ENCODE measurements at regions not wholly inside any gene's neighbourhood (a gene's known extent, or its start where the extent isn't known, plus 50 kb on each side); places are given as distances from the start of the nearest gene placed in this dataset.

DNA sequence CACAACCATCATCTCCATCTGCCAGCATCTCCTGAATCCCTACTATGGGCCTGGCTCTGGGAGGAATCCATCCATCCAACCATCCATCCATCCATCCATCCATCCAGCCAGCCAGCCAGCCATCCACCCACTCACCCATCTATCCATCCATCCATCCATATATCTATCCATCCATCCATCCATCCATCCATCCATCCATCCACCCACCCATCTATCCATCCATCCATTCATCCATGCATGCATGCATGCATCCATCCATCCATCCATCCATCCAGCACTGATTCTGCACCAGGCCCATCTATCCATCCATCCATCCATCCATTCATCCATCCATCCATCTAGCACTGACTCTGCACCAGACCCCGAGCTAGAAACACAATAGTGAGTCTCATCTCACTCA lies 141.3 kb upstream of the WNT4 start:
- TF ChIP-seq, protein P1, sequence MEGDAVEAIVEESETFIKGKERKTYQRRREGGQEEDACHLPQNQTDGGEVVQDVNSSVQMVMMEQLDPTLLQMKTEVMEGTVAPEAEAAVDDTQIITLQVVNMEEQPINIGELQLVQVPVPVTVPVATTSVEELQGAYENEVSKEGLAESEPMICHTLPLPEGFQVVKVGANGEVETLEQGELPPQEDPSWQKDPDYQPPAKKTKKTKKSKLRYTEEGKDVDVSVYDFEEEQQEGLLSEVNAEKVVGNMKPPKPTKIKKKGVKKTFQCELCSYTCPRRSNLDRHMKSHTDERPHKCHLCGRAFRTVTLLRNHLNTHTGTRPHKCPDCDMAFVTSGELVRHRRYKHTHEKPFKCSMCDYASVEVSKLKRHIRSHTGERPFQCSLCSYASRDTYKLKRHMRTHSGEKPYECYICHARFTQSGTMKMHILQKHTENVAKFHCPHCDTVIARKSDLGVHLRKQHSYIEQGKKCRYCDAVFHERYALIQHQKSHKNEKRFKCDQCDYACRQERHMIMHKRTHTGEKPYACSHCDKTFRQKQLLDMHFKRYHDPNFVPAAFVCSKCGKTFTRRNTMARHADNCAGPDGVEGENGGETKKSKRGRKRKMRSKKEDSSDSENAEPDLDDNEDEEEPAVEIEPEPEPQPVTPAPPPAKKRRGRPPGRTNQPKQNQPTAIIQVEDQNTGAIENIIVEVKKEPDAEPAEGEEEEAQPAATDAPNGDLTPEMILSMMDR (IDR thresholded peaks at IDR 0.05; ENCODE audit: insufficient read depth, low read length, severe bottlenecking) = no peak
- Histone ChIP-seq H3K4me3 (ENCODE audit: low read depth, low read length) (no peak overlapping the region), H3K36me3 (ENCODE audit: control insufficient read depth, insufficient read depth, low read length) (no peaks in the 10 kb centered on the region), H3K27me3 (ENCODE audit: control insufficient read depth, insufficient read depth, low read length) (no peaks in the 10 kb centered on the region)
- FAIRE-seq = no peak
- no peak for DNase-seq (ENCODE audit: low read depth)

DNA sequence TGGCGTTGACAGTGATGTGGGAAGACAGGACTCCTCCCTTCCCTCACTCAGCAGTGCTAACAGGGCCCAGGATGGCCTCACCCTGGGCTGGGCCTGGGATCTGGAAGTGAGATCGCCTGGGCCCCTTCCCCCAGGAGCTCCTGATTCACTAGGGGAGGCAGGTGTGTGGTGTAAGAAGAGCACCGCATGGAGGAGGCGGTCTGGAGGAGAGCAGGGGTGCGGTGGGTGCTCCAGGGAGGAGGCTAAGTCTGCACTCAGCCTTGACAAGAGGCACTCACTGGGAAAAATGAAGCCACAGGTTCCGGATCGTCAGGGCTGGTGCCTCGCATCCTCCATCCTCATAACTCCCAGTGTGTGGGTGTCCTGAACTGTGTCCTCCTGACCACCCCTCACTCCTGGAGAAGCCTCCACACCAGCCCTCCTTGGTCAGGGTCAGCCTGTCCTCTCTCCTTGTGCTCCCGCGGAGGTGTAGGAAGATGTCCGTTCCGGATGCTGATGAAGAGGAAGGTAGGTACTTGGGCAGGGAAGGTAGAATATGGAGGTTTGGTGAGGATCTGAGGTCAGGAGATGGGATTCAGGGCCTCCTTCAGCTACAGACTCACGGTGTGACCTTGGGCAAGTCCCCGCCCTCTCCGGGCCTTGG lies 142.1 kb upstream of the WNT4 start:
- FAIRE-seq = peak; percentile 32

DNA sequence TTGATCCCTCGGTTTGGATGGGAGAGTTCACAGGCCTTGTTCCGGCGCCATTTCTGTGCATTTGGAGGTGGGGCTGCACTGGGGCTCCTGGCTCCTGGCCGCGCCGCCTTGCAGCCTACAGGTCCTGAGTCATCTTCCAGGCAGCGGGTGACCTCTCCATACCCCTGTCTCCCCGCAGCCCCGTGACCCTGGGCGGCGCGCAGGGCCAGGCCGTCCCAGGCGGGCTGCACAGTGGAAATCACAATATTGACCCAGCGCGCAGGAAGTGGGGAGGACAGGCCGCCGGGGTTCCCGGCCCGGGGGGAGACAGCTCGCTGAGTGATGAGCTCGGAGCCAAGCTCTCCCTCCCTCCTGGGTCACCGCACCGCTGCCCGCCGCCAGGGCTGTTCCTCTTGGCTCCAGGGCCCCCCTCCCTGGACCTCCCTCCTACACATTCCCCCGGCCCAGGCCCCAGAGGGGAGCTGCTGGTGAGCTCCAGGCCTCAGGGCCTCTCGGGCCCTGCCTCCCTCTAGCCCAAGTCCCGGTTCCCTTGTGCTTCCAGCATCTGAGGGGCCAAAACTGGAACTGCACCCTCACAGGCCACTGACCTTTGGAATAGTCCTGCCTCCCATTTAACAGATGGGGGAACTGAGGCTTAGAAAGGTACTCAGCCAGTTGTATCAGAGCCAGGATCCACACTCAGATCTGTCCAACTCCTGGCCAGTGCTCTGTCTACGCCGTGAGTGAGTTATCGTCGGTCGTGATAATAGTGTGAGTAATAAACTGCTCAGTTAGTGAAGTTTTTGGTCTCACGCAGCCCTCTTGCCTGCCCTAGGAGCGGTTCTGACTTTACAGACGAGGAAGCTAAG lies 142.9 kb upstream of the WNT4 start:
- no peak overlapping the region for H3K4me3 ChIP-seq (ENCODE audit: low read depth, low read length)
- H3K27me3 ChIP-seq (ENCODE audit: control insufficient read depth, insufficient read depth, low read length) = no peaks in the 10 kb centered on the region
- no peaks in the 10 kb centered on the region for H3K36me3 ChIP-seq (ENCODE audit: control insufficient read depth, insufficient read depth, low read length)
- TF ChIP-seq, protein P1 (IDR thresholded peaks at IDR 0.05; ENCODE audit: insufficient read depth, low read length, severe bottlenecking) = no peak
- no peak for DNase-seq (ENCODE audit: low read depth)
- FAIRE-seq = no peak

More for the DNA sequence above, 142.1 kb upstream of the WNT4 start:
- no peaks in the 10 kb centered on the region for H3K36me3 ChIP-seq (ENCODE audit: control insufficient read depth, insufficient read depth, low read length)
- TF ChIP-seq, protein P1 (IDR thresholded peaks at IDR 0.05; ENCODE audit: insufficient read depth, low read length, severe bottlenecking) = no peak
- H3K27me3 ChIP-seq (ENCODE audit: control insufficient read depth, insufficient read depth, low read length) = no peaks in the 10 kb centered on the region
- H3K4me3 ChIP-seq (ENCODE audit: low read depth, low read length) = no peak overlapping the region
- no peak for DNase-seq (ENCODE audit: low read depth)

DNA sequence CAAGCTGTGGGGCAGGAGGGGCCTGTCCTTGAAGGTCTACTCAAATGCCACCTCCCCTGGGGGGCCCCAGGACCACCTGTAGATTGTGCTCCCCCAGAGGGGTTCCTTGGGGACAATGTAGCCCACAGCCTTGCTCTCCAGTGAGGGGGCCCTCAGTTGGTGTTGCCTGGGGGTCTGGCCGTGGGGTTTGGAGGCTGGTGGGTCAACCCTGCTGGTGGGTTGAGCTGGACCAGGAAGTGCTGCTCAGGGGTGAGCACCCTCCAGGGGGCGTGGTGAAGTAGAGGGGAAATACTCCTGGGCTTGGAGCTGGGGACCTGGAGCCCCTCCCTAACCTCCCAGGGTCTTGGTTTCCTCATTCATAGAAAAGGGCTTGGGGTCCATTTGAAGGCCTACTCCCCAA lies 143.6 kb upstream of the WNT4 start:
- Histone ChIP-seq H3K36me3 (ENCODE audit: control insufficient read depth, insufficient read depth, low read length) (no peaks in the 10 kb centered on the region), H3K4me3 (ENCODE audit: low read depth, low read length) (no peak overlapping the region), H3K27me3 (ENCODE audit: control insufficient read depth, insufficient read depth, low read length) (no peaks in the 10 kb centered on the region)
- DNase-seq (ENCODE audit: low read depth) = no peak
- FAIRE-seq = no peak
- TF ChIP-seq, protein P1 (IDR thresholded peaks at IDR 0.05; ENCODE audit: insufficient read depth, low read length, severe bottlenecking) = no peak

DNA sequence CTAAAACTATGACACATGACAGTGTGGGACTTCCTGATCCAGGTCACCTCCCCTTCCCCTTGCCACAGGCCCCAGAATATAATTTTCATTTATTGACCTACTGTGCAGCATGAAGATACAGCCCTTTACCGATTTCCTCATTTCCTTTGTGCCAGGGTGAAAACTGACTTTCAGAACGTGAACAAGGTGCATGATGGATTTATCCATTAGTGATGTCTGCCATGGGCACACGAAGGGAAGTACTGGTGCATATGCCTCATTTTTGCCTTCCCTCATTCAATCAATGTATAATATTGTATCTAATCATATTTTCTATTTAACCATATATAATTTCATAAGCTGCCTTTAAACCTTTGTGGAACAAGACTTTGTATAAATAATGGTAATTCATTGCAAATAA lies 144.4 kb upstream of the WNT4 start:
- no peaks in the 10 kb centered on the region for H3K27me3 ChIP-seq (ENCODE audit: control insufficient read depth, insufficient read depth, low read length)
- H3K36me3 ChIP-seq (ENCODE audit: control insufficient read depth, insufficient read depth, low read length) = no peaks in the 10 kb centered on the region
- DNase-seq (ENCODE audit: low read depth) = no peak
- TF ChIP-seq, protein P1 (IDR thresholded peaks at IDR 0.05; ENCODE audit: insufficient read depth, low read length, severe bottlenecking) = no peak
- no peak for FAIRE-seq
- H3K4me3 ChIP-seq (ENCODE audit: low read depth, low read length) = no peak overlapping the region
